Neural progenitor cell (in vitro differentiated cells): ENCODE measurements at regions not wholly inside any gene's neighbourhood (a gene's known extent, or its start where the extent isn't known, plus 50 kb on each side); places are given as distances from the start of the nearest gene placed in this dataset.

Source experiments
- DNase-seq: peaks from one replicate; pipeline ENCODE4 v3.0.0-alpha.2; 2016; ENCODE audit warnings: low spot score
- H2AFZ ChIP-seq: fragments of 200-600 bp; sonication (generic); replicated peaks from 2 replicates; pipeline ENCODE4 v1.6.1; 2016; ENCODE audit warnings: antibody characterized with exemption
- H3F3A ChIP-seq: fragments of 200-600 bp; sonication (generic); 2 replicates; pipeline ENCODE4 v1.6.1; 2016; ENCODE audit warnings: antibody characterized with exemption, low read depth
- H3K27ac ChIP-seq: fragments of 200-600 bp; sonication (generic); 2 replicates; pipeline ENCODE4 v1.5.1; 2016; ENCODE audit warnings: mild to moderate bottlenecking
- H3K27me3 ChIP-seq: fragments of 200-600 bp; sonication (generic); 2 replicates; pipeline ENCODE4 v1.6.1; 2016; ENCODE audit warnings: mild to moderate bottlenecking, moderate library complexity
- H3K36me3 ChIP-seq: fragments of 200-600 bp; sonication (generic); 2 replicates; pipeline ENCODE4 v1.5.1; 2016
- H3K4me1 ChIP-seq: fragments of 200-600 bp; sonication (generic); 2 replicates; pipeline ENCODE4 v1.6.1; 2016; ENCODE audit warnings: mixed run types
- H3K4me2 ChIP-seq: fragments of 200-600 bp; sonication (generic); 2 replicates; pipeline ENCODE4 v1.6.1; 2016
- H3K4me3 ChIP-seq: fragments of 200-600 bp; sonication (generic); 2 replicates; pipeline ENCODE4 v1.5.1; 2016
- H3K79me2 ChIP-seq: fragments of 200-600 bp; sonication (generic); 2 replicates; pipeline ENCODE4 v1.6.1; 2016; ENCODE audit warnings: low read depth
- H3K9ac ChIP-seq: fragments of 200-600 bp; sonication (generic); 2 replicates; pipeline ENCODE4 v1.6.1; 2016
- H3K9me3 ChIP-seq: fragments of 200-600 bp; sonication (generic); 2 replicates; pipeline ENCODE4 v1.5.1; 2016; ENCODE audit warnings: low read depth
- H4K20me1 ChIP-seq: fragments of 200-600 bp; sonication (generic); 2 replicates; pipeline ENCODE4 v1.6.1; 2016; ENCODE audit warnings: low read depth
- H3K27ac Mint-ChIP-seq: 3 replicates; pipeline ENCODE4 v1.8.0; 2021; ENCODE audit warnings: mixed read lengths
- H3K27me3 Mint-ChIP-seq: 2 replicates; pipeline ENCODE4 v1.8.0; 2022; ENCODE audit warnings: low read depth, mild to moderate bottlenecking, inconsistent platforms, moderate library complexity, mixed read lengths; ENCODE audit not compliant: insufficient read depth
- H3K36me3 Mint-ChIP-seq: 3 replicates; pipeline ENCODE4 v1.8.0; 2021; ENCODE audit warnings: mixed read lengths
- H3K4me1 Mint-ChIP-seq: 3 replicates; pipeline ENCODE4 v1.8.0; 2021; ENCODE audit warnings: mixed read lengths
- H3K4me3 Mint-ChIP-seq: 3 replicates; pipeline ENCODE4 v1.8.0; 2021; ENCODE audit warnings: mild to moderate bottlenecking, moderate library complexity, mixed read lengths
- H3K9me3 Mint-ChIP-seq: 3 replicates; pipeline ENCODE4 v1.8.0; 2020; ENCODE audit warnings: mixed read lengths
- EZH2 ChIP-seq: fragments of 200-600 bp; sonication (generic); IDR thresholded peaks from 2 replicates; pipeline ENCODE4 v1.6.1; 2017; ENCODE audit warnings: antibody characterized with exemption, mild to moderate bottlenecking, moderate library complexity
- EZH2phosphoT487 ChIP-seq: fragments of 200-600 bp; sonication (generic); IDR thresholded peaks from 2 replicates; pipeline ENCODE4 v1.6.1; 2017; ENCODE audit warnings: antibody characterized with exemption
- TF ChIP-seq, protein P1 (sequence below): fragments of 200-600 bp; sonication (generic); IDR thresholded peaks from 2 replicates; pipeline ENCODE4 v1.5.1; 2017; ENCODE audit warnings: antibody characterized with exemption, mild to moderate bottlenecking

DNA sequence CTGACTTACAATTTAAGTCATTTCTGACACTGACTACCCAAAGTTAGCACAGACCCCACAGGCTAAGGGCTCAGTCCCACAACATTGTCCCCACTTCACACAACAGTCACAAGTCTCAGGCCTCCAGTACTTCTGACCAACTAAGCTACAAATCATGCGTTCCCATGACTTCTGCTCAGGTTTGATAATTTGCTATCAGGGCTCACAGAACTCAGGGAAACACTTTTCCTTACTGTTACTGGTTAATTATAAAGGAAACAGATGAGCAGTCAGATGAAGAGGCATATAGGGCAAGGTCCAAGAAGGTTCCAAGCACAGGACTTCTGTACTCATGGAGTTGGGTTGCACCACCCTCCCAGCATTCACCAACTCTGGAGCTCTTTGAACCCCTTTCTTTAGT, 151.2 kb upstream of the TNR start:
- Histone ChIP-seq H3K4me2 (no peak overlapping the region), H3K27me3 (peaks cover 3% of the 10 kb centered on the region), H3F3A (no peaks in the 10 kb centered on the region), H3K9ac (no peak overlapping the region), H3K9me3 (no peaks in the 10 kb centered on the region), H3K27ac (no peak overlapping the region), H3K4me1 (no peaks in the 10 kb centered on the region), H3K79me2 (no peaks in the 10 kb centered on the region), H3K36me3 (no peaks in the 10 kb centered on the region), H3K4me3 (no peak overlapping the region), H4K20me1 (no peaks in the 10 kb centered on the region), H2AFZ (no peak overlapping the region)
- H3K27me3 Mint-ChIP-seq: peaks cover 6% of the 10 kb centered on the region
- H3K36me3 Mint-ChIP-seq: peaks cover 4% of the 10 kb centered on the region
- H3K9me3 Mint-ChIP-seq: peaks cover 4% of the 10 kb centered on the region
- TF ChIP-seq, protein P1, sequence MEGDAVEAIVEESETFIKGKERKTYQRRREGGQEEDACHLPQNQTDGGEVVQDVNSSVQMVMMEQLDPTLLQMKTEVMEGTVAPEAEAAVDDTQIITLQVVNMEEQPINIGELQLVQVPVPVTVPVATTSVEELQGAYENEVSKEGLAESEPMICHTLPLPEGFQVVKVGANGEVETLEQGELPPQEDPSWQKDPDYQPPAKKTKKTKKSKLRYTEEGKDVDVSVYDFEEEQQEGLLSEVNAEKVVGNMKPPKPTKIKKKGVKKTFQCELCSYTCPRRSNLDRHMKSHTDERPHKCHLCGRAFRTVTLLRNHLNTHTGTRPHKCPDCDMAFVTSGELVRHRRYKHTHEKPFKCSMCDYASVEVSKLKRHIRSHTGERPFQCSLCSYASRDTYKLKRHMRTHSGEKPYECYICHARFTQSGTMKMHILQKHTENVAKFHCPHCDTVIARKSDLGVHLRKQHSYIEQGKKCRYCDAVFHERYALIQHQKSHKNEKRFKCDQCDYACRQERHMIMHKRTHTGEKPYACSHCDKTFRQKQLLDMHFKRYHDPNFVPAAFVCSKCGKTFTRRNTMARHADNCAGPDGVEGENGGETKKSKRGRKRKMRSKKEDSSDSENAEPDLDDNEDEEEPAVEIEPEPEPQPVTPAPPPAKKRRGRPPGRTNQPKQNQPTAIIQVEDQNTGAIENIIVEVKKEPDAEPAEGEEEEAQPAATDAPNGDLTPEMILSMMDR: no peak
- no peak for TF ChIP-seq EZH2
- no peak for TF ChIP-seq EZH2phosphoT487
- H3K4me3 Mint-ChIP-seq: no peak overlapping the region
- peaks cover 6% of the 10 kb centered on the region for H3K4me1 Mint-ChIP-seq
- DNase-seq: no peak
- H3K27ac Mint-ChIP-seq: no peak overlapping the region

DNA sequence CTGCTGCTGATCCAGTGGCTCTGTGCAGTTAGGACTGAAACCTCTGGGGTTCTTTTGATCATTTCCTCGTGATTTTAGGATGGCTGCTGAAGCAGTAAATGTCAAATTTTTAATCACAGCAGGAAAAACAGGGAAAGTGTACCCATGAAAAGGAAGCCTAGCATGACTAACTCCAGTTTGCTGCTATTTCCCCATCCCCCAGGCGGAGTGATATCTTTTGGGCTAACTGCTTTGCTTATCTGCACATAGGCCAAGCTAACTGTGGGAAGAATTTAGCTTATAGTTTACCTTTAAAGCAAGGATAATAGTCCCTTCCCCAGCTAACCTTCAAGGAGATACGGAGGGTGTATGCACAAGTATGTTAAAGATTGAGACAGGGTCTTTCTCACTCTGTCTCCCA, 149.8 kb upstream of the TNR start:
- Histone ChIP-seq H3K4me3 (no peak overlapping the region), H3K4me2 (no peak overlapping the region), H3K4me1 (peaks cover 6% of the 10 kb centered on the region), H3K27me3 (peaks cover 17% of the 10 kb centered on the region), H3K9me3 (no peaks in the 10 kb centered on the region), H3K79me2 (no peaks in the 10 kb centered on the region), H4K20me1 (no peaks in the 10 kb centered on the region), H3K27ac (no peak overlapping the region), H2AFZ (no peak overlapping the region), H3F3A (peaks cover 3% of the 10 kb centered on the region), H3K9ac (no peak overlapping the region), H3K36me3 (no peaks in the 10 kb centered on the region)
- H3K36me3 Mint-ChIP-seq: peaks cover 4% of the 10 kb centered on the region
- DNase-seq: no peak
- peaks cover 14% of the 10 kb centered on the region for H3K4me1 Mint-ChIP-seq
- H3K9me3 Mint-ChIP-seq: peaks cover 4% of the 10 kb centered on the region
- H3K4me3 Mint-ChIP-seq: no peak overlapping the region
- TF ChIP-seq EZH2 (no peak), EZH2phosphoT487 (no peak)
- TF ChIP-seq, protein P1: no peak
- H3K27me3 Mint-ChIP-seq: peaks cover 6% of the 10 kb centered on the region
- H3K27ac Mint-ChIP-seq: no peak overlapping the region

DNA sequence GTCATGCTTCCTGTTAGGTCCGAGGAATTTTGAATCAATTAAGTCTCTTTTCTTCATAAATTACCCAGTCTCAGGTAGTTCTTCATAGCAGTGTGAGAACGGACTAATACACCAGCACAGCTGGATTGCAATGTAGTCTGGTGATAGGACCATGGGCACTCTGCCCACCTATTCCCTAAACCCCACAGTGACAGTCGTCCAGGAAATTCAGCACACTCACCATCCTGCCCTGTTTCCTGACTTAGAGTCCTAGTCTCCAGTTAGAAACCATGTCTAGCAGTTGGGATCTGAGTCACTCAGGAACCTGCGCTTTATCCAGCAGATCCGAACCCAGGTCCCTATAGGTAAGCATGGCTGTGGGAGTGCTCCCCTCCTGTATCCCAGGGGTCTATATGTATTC, 149.3 kb upstream of the TNR start:
- H3K9me3 Mint-ChIP-seq: peaks cover 2% of the 10 kb centered on the region
- H3K4me1 Mint-ChIP-seq: peaks cover 19% of the 10 kb centered on the region

More for the DNA sequence above, 149.3 kb upstream of the TNR start:
- H3K4me3 Mint-ChIP-seq: no peak overlapping the region
- peaks cover 6% of the 10 kb centered on the region for H3K27me3 Mint-ChIP-seq
- H3K4me1 ChIP-seq: peaks cover 7% of the 10 kb centered on the region
- no peak for DNase-seq
- peaks cover 6% of the 10 kb centered on the region for H3F3A ChIP-seq
- no peak for TF ChIP-seq EZH2phosphoT487
- TF ChIP-seq, protein P1: no peak
- TF ChIP-seq EZH2: no peak
- no peaks in the 10 kb centered on the region for H3K79me2 ChIP-seq
- peaks cover 2% of the 10 kb centered on the region for H3K36me3 Mint-ChIP-seq
- H3K9me3 ChIP-seq: no peaks in the 10 kb centered on the region
- no peaks in the 10 kb centered on the region for H3K36me3 ChIP-seq
- no peak overlapping the region for H3K27ac ChIP-seq
- no peak overlapping the region for H3K9ac ChIP-seq
- H3K27ac Mint-ChIP-seq: no peak overlapping the region
- H4K20me1 ChIP-seq: no peaks in the 10 kb centered on the region
- no peak overlapping the region for H3K4me2 ChIP-seq
- H3K4me3 ChIP-seq: no peak overlapping the region
- H2AFZ ChIP-seq: no peak overlapping the region
- peaks cover 17% of the 10 kb centered on the region for H3K27me3 ChIP-seq
